Testis (tissue), 2 donors: ENCODE measurements at regions not wholly inside any gene's neighbourhood (a gene's known extent, or its start where the extent isn't known, plus 50 kb on each side); places are given as distances from the start of the nearest gene placed in this dataset.

Experiments
- POLR2A ChIP-seq: fragments of 450-650 bp; IDR thresholded peaks from one replicate; pipeline ENCODE4 v1.6.1; 2017; ENCODE audit warnings: antibody characterized with exemption, mild to moderate bottlenecking, moderate library complexity
- TF ChIP-seq, protein P1 (sequence below), 3 experiments: fragments of 450-650 bp in 2 of 3; fragments of 200-600 bp in 1 of 3; sonication (generic) in 1 of 3; IDR thresholded peaks; one replicate each; pipeline ENCODE4 v1.5.1; 2016 to 2019; ENCODE audit warnings: antibody characterized with exemption in 3 of 3, mild to moderate bottlenecking in 2 of 3, moderate library complexity in 1 of 3

DNA sequence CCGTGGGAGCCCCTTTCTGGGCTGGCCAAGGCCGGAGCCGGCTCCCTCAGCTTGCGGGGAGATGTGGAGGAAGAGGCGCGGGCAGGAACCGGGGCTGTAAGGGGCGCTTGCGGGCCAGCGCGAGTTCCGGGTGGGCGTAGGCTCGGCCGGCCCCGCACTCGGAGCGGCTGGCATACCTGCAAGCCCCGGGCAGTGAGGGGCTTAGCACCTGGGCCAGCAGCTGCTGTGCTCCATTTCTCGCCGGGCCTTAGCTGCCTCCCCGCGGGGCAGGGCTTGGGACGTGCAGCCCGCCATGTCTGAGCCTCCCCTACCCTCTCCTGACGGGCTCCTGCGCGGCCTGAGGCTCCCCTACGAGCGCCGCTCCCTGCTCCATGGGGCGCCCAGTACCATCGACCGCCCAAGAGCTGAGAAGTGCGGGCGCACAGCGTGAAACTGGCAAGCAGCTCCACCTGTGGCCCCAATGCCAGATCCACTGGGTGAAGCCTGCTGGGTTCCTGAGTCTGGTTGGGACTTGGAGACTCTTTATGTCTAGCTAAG lies 82.8 kb upstream of the E2F3 start:
- TF ChIP-seq, protein P1, sequence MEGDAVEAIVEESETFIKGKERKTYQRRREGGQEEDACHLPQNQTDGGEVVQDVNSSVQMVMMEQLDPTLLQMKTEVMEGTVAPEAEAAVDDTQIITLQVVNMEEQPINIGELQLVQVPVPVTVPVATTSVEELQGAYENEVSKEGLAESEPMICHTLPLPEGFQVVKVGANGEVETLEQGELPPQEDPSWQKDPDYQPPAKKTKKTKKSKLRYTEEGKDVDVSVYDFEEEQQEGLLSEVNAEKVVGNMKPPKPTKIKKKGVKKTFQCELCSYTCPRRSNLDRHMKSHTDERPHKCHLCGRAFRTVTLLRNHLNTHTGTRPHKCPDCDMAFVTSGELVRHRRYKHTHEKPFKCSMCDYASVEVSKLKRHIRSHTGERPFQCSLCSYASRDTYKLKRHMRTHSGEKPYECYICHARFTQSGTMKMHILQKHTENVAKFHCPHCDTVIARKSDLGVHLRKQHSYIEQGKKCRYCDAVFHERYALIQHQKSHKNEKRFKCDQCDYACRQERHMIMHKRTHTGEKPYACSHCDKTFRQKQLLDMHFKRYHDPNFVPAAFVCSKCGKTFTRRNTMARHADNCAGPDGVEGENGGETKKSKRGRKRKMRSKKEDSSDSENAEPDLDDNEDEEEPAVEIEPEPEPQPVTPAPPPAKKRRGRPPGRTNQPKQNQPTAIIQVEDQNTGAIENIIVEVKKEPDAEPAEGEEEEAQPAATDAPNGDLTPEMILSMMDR (IDR thresholded peaks at IDR 0.05), result no peak
- no peak for TF ChIP-seq POLR2A
